Natural killer cell (primary cell): ENCODE measurements at regions not wholly inside any gene's neighbourhood (a gene's known extent, or its start where the extent isn't known, plus 50 kb on each side); places are given as distances from the start of the nearest gene placed in this dataset.

Experiments used
- ATAC-seq, 3 donors: fragments of 150-1000 bp in 2 of 3; fragments of 200-7000 bp in 1 of 3; cut with Tn5 transposase; 1 replicate in 1 of 3; 2 replicates in 2 of 3; pipeline ENCODE4 v1.10.0; 2021; ENCODE audit warnings: mild to moderate bottlenecking in 2 of 3, moderate library complexity in 2 of 3
- DNase-seq, 2 donors: peaks; one replicate each; pipeline versions ENCODE4 v3.0.0 to v3.0.0-alpha.2; 2013 to 2021; ENCODE audit warnings: mixed read lengths in 1 of 2
- H3K27ac ChIP-seq: one replicate; pipeline ENCODE4 v1.5.1; 2013; ENCODE audit warnings: mild to moderate bottlenecking, low read length
- H3K27me3 ChIP-seq: one replicate; pipeline ENCODE4 v1.6.1; 2013; ENCODE audit warnings: low read length; ENCODE audit not compliant: control insufficient read depth, insufficient read depth
- H3K36me3 ChIP-seq: one replicate; pipeline ENCODE4 v1.6.1; 2013; ENCODE audit warnings: low read length; ENCODE audit not compliant: control insufficient read depth, insufficient read depth
- H3K4me1 ChIP-seq: one replicate; pipeline ENCODE4 v1.6.1; 2013; ENCODE audit warnings: low read length; ENCODE audit not compliant: control insufficient read depth, insufficient read depth
- H3K4me3 ChIP-seq: one replicate; pipeline ENCODE4 v1.5.1; 2013; ENCODE audit warnings: low read length
- H3K9me3 ChIP-seq: one replicate; pipeline ENCODE4 v1.6.1; 2013; ENCODE audit warnings: low read length; ENCODE audit not compliant: control insufficient read depth, insufficient read depth
- H3K27ac Mint-ChIP-seq, 2 donors: one replicate each; pipeline ENCODE4 v1.8.0; 2022; ENCODE audit warnings: mild to moderate bottlenecking in 2 of 2, mixed read lengths in 2 of 2, moderate library complexity in 1 of 2
- H3K27me3 Mint-ChIP-seq, 2 donors: one replicate each; pipeline ENCODE4 v1.8.0; 2022; ENCODE audit warnings: low read depth in 2 of 2, mixed read lengths in 2 of 2
- H3K36me3 Mint-ChIP-seq: one replicate; pipeline ENCODE4 v1.8.0; 2022; ENCODE audit warnings: mixed read lengths
- H3K4me1 Mint-ChIP-seq, 2 donors: one replicate each; pipeline ENCODE4 v1.8.0; 2022; ENCODE audit warnings: mixed read lengths in 2 of 2
- H3K4me3 Mint-ChIP-seq: one replicate; pipeline ENCODE4 v1.8.0; 2022; ENCODE audit warnings: mild to moderate bottlenecking, moderate library complexity, mixed read lengths
- H3K9me3 Mint-ChIP-seq, 2 donors: one replicate each; pipeline ENCODE4 v1.8.0; 2022; ENCODE audit warnings: mixed read lengths in 2 of 2
- WGBS: methylation state at CpG from one replicate; pipeline ENCODE4 v1.1.7; 2013; ENCODE audit warnings: missing lambda C conversion rate; ENCODE audit not compliant: insufficient coverage; 5-methylcytosine and 5-hydroxymethylcytosine counted together
- intact Hi-C: fragments of 100-400 bp; cut with micrococcal nuclease; formaldehyde crosslinking; loops from one replicate; pipeline ENCODE4 v1.14.2; 2022
- TF ChIP-seq, protein P1 (sequence below): fragments of 200-600 bp; IDR thresholded peaks from one replicate; pipeline ENCODE4 v1.8.0; 2022; ENCODE audit warnings: antibody characterized with exemption

DNA sequence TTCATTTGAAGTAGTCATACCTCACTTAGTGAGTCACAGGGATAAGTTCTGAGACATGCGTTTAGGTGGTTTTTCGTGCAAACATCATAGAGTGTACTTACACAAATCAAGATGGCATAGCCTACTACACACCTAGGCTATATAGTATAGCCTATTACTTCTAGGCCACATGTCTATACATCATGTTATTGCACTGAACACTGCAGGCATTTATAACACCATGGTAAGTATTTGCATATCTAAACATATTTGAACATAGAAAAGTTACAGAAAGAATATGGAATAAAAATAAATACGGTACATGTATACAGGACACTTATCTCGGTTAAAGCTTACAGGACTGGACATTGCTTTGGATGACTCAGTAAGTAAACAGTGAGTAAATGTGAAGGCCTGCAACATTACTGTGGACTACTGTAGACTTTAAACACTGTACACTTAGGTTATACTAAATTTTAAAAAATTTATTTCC is 670.6 kb downstream of the SLC16A7 start:
- H3K4me1 ChIP-seq, result no peaks in the 10 kb centered on the region
- no peaks in the 10 kb centered on the region for H3K4me1 Mint-ChIP-seq
- H3K4me3 Mint-ChIP-seq, result no peak overlapping the region

DNA sequence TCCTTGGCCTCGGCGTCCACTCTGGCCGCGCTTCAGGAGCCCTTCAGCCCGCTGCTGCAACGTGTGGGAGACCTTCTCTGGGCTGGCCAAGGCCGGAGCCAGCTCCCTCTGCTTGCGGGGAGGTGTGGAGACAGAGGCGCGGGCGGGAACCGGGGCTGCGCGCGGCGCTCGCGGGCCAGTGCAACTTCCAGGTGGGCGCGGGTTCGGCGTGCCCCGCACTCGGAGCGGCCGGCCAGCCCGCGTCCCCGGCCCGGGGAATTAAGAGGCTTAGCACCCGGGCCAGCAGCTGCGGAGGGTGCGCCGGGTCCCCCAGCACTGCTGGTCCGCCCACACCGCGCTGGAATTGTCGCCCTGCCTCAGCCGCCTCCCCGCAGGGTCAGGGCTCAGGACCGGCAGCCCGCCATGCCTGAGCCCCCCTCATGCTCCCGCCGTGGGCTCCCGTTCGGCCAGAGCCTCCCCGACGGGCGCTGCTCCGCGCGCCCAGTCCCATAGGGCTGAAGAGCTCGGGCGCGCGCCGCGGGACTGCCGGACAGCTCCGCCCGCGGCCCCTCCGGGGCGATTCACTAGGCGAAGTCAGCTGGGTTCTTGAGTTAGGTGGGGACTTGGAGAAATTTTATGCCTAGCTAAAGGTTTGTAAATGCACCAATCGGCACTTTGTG is 673.9 kb downstream of the SLC16A7 start:
- Mint-ChIP-seq H3K27me3 (no peaks in the 10 kb centered on the region), H3K36me3 (no peaks in the 10 kb centered on the region), H3K27ac (no peak overlapping the region), H3K9me3 (peaks cover 10 to 14% of the 10 kb centered on the region in 2 donors), H3K4me3 (no peak overlapping the region), H3K4me1 (no peaks in the 10 kb centered on the region)
- DNase-seq (no peak), ATAC-seq (no peak)
- intact Hi-C loops, result no loop called here
- no peaks in the 10 kb centered on the region for H3K36me3 ChIP-seq
- H3K4me3 ChIP-seq, result no peak overlapping the region
- H3K27me3 ChIP-seq, result no peaks in the 10 kb centered on the region
- WGBS, result 96% methylated on average over 66 of the region's 66 CpGs
- TF ChIP-seq, protein P1, sequence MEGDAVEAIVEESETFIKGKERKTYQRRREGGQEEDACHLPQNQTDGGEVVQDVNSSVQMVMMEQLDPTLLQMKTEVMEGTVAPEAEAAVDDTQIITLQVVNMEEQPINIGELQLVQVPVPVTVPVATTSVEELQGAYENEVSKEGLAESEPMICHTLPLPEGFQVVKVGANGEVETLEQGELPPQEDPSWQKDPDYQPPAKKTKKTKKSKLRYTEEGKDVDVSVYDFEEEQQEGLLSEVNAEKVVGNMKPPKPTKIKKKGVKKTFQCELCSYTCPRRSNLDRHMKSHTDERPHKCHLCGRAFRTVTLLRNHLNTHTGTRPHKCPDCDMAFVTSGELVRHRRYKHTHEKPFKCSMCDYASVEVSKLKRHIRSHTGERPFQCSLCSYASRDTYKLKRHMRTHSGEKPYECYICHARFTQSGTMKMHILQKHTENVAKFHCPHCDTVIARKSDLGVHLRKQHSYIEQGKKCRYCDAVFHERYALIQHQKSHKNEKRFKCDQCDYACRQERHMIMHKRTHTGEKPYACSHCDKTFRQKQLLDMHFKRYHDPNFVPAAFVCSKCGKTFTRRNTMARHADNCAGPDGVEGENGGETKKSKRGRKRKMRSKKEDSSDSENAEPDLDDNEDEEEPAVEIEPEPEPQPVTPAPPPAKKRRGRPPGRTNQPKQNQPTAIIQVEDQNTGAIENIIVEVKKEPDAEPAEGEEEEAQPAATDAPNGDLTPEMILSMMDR, result no peak
- peaks cover 3% of the 10 kb centered on the region for H3K9me3 ChIP-seq
- H3K27ac ChIP-seq, result no peak overlapping the region
- no peaks in the 10 kb centered on the region for H3K4me1 ChIP-seq

More for the DNA sequence above, 670.6 kb downstream of the SLC16A7 start:
- Mint-ChIP-seq H3K27me3 (no peaks in the 10 kb centered on the region), H3K27ac (no peak overlapping the region), H3K9me3 (peaks cover 6 to 16% of the 10 kb centered on the region in 2 donors), H3K36me3 (no peaks in the 10 kb centered on the region)
- H3K27ac ChIP-seq, result no peak overlapping the region
- TF ChIP-seq, protein P1, result no peak
- DNase-seq, result no peak
- H3K4me3 ChIP-seq, result no peak overlapping the region
- 89% methylated on average over 3 of the region's 4 CpGs for WGBS
- intact Hi-C loops, result no loop called here
- no peaks in the 10 kb centered on the region for H3K9me3 ChIP-seq
- no peaks in the 10 kb centered on the region for H3K36me3 ChIP-seq
- no peak for ATAC-seq
- H3K27me3 ChIP-seq, result no peaks in the 10 kb centered on the region

DNA sequence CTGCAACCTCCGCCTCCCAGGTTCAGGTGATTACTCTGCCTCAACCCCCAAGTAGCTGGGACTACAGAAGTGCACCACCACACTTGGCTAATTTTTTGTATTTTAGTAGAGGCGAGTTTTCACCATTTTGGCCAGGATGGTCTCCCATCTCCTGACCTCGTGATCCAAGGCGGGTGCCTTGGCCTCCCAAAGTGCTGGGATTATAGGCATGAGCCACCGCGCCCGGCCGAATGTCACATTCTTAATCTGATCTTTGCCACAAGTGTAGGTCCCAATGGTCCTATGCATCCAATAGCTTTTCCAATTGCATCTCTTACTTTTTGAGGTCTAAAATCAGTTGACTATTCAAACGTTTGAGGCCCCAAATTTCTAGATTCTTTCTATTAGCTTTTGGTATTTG is 676.0 kb downstream of the SLC16A7 start:
- TF ChIP-seq, protein P1, result no peak
- Mint-ChIP-seq H3K9me3 (peaks cover 12 to 14% of the 10 kb centered on the region in 2 donors), H3K4me1 (no peaks in the 10 kb centered on the region), H3K4me3 (no peak overlapping the region), H3K27ac (no peak overlapping the region), H3K27me3 (no peaks in the 10 kb centered on the region), H3K36me3 (no peaks in the 10 kb centered on the region)
- Histone ChIP-seq H3K27ac (no peak overlapping the region), H3K9me3 (peaks cover 3% of the 10 kb centered on the region), H3K4me3 (no peak overlapping the region), H3K36me3 (no peaks in the 10 kb centered on the region), H3K4me1 (no peaks in the 10 kb centered on the region), H3K27me3 (no peaks in the 10 kb centered on the region)
- intact Hi-C loops, result no loop called here
- 84% methylated on average over 9 of the region's 9 CpGs for WGBS
- ATAC-seq (no peak), DNase-seq (no peak)

DNA sequence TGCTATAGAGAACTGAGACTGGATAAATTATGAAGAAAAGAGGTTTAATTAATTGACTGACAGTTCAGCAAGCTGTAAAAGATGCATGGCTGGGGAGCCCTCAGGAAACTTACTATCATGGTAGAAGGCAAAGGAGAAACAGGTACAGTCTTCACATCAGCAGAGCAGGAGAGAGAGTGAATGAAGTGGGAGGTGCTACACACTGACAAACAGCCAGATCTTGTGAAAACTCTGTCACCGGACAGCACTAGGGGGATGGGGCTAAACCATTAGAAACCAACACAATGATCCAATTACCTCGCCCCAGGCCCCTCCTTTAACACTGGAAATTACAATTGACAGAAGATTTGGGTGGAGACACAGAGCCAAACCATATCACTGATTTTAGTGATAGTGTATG is 682.4 kb downstream of the SLC16A7 start:
- WGBS, result 80% methylated on average over 1 of the region's 2 CpGs
- Histone ChIP-seq H3K27me3 (no peaks in the 10 kb centered on the region), H3K4me3 (no peak overlapping the region), H3K36me3 (no peaks in the 10 kb centered on the region), H3K4me1 (no peaks in the 10 kb centered on the region), H3K27ac (no peak overlapping the region), H3K9me3 (peaks cover 15% of the 10 kb centered on the region)
- Mint-ChIP-seq H3K27ac (no peak overlapping the region), H3K9me3 (peaks cover 9 to 15% of the 10 kb centered on the region in 2 donors), H3K4me1 (no peaks in the 10 kb centered on the region), H3K4me3 (no peak overlapping the region), H3K27me3 (no peaks in the 10 kb centered on the region), H3K36me3 (no peaks in the 10 kb centered on the region)
- DNase-seq (no peak), ATAC-seq (no peak)
- intact Hi-C loops, result no loop called here
- TF ChIP-seq, protein P1, result no peak
